HG03521 (cell line): ENCODE measurements at regions not wholly inside any gene's neighbourhood (a gene's known extent, or its start where the extent isn't known, plus 50 kb on each side); places are given as distances from the start of the nearest gene placed in this dataset.

ENCODE experiments used
- ATAC-seq: cut with Tn5 transposase; IDR thresholded peaks from one replicate; pipeline ENCODE4 v1.9.1; 2021; ENCODE audit warnings: mild to moderate bottlenecking, moderate library complexity; ENCODE audit not compliant: unreplicated experiment

GRCh38 chr6:164013480-164014208 is 599.1 kb downstream of the QKI start:
- no peak for ATAC-seq

DNA sequence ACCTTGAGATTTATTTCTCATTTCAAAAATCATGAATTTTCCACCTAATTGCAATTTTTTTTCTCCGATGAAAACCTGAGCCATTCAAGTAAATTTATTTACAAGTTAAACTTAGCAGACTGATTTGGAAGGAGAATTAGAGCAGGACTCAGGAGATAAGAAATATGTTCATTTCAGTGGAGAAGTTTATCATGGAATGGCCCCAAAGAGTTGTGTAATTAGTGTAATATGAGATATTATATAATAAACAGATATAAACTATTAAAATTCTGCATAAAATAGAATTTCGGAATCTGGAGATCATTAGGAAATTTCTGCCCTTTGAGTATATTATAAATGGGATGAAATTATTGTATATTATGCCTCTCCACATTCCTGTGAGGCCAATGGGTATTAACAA is 596.8 kb downstream of the QKI start:
- ATAC-seq = no peak

GRCh38 chr6:164010441-164011103 is 596.1 kb downstream of the QKI start:
- no peak for ATAC-seq

- no peak for ATAC-seq
Observed at GRCh38 chr6:164008902-164009301, 594.4 kb downstream of the QKI start.

- ATAC-seq = no peak
Observed at GRCh38 chr6:164007881-164008280, 593.4 kb downstream of the QKI start.

DNA sequence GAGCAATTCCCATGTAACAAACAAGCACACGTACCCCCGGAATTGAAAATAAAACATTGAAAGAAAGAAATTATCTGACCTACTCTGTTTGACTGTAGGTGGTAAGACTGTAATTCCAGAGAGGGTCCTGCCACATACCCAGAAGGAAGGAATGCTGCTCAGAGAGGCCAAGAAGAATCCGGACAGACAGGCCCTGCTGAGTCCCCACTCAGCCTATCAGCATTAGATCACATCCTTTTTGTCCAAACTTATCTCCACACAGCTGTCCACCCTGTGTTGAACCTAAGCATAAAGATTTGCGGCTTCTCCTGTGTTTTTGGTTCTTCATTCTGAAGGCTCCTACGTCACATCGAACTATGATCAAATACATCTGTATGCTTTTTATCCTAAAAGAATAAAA is 591.9 kb downstream of the QKI start:
- no peak for ATAC-seq

DNA sequence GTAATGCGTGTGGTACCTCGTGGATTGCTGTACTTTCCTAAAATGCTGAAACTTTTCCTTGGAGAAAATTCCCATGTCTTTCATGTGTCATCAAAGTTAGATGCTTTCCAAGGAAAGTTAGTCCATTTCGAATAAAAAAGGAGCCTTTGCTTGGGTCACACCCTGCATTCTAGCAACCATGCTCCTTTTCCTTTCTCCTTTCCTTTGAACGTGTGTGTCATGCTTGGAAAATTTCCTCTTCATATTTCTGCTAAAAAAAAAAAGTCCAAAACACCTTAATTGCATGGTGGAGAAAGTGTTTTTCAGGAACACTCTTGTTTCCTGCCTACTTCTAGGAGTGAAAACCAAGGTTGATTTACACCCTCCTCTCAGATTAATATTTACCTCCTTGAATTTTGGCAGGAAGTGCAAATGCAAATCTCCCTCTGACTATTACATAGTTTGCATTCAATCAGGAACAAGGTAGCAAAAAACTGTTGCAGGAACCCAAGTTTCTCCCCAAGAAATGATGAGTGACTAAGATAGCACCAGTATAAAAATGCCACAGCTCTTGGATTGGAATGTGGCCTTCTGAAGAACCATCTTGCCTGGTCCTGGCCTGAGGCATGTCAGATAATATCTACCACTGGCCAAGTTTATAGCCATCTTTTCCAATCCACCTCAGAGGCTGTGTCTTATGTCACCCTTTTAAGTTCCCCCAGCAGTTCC is 590.6 kb downstream of the QKI start:
- no peak for ATAC-seq

DNA sequence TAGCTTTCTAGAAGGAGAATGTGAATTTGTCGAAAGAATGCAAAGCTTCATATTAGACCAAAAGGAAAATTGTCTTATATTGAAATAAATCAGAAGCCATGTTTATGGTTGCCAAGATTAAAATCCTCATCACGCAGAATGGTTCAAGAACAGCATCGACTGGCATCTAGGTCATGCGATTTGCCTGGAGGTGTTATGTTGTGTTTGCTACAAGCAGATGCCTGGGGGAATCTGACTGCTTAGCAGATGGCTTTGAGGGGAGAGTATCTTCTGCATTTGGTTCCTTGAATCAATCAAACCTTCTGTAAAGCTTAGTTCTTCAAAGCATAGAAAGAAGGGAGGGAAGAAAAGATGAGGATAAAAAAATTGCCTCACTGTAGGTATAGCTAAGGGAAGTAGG is 585.8 kb downstream of the QKI start:
- no peak for ATAC-seq

DNA sequence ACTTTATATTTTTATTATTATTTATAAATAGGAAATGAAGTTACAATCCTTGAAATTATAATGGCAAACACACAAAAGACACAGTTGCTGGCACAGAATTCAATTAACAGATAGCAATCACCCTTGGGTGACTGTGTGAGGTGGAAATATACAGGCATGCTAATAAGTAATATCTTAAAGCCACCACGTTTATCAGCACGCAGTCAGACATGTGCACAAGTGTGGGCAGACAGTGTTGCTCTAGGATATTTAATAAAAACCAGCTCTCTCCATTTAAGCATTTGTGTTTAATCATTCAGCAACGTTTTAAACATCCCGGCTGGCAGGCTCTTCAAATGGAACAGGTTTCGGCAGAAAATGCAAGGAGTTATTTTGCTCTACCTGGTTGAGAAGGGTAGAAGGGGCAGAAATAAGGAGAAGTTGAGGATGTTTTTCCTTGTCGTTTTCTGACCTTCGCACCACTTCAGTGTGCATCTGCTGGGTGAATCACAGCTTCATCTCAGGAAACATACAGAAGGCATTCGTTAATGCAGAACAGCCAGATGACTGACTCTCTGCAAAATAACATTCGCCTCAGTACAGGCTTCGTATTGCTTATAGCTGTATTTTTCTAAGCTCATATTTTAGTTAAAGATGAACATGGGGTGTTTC is 585.1 kb downstream of the QKI start:
- no peak for ATAC-seq

GRCh38 chr6:163998496-163998895 is 584.0 kb downstream of the QKI start:
- no peak for ATAC-seq

DNA sequence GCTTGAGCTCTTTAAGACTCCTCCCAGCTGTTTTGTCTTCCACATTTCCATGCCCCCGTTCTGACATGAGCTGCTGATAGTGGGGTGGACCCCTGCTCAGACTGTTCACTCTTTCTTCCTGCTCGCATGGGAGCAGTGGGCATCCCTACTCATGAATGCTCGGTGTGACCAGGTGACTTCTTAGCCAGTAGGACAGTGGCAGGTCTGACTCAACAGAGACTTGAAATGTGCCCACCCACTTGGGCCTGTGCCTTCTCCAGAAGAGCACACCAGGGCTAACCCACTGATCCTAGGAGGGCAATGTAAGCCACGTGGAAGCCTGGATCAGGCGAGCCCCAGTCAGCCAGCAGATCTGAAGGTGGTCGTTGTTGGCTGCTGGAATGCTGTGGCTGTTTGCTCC is 582.0 kb downstream of the QKI start:
- no peak for ATAC-seq

DNA sequence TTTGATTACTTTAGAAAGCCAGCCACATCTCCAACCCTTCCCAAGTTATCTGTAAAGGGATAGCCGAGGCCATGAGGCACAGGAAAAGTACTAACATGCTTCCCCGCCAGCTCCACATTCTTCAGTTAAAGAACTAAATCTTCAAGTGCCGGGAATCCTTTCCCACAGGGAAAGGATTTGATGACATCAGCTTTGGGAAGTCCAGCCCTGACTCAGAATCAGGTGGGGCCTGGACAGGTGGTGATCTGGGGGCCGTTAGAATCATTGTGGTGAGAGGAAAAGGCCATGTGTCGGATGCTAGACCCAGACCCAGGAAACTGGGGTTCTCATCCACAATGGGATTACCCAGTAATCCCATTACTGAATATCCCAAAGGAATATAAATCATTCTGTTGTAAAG is 580.0 kb downstream of the QKI start:
- ATAC-seq = no peak

GRCh38 chr6:163992701-163993100 is 578.2 kb downstream of the QKI start:
- ATAC-seq = no peak

GRCh38 chr6:163992056-163992455 is 577.5 kb downstream of the QKI start:
- no peak for ATAC-seq

GRCh38 chr6:163991321-163991720 is 576.8 kb downstream of the QKI start:
- ATAC-seq = no peak

- ATAC-seq = no peak
Observed at GRCh38 chr6:163986313-163986712, 571.8 kb downstream of the QKI start.

- ATAC-seq = no peak
Observed at GRCh38 chr6:163985710-163986109, 571.2 kb downstream of the QKI start.

- ATAC-seq = no peak
Observed at GRCh38 chr6:163985040-163985439, 570.5 kb downstream of the QKI start.

DNA sequence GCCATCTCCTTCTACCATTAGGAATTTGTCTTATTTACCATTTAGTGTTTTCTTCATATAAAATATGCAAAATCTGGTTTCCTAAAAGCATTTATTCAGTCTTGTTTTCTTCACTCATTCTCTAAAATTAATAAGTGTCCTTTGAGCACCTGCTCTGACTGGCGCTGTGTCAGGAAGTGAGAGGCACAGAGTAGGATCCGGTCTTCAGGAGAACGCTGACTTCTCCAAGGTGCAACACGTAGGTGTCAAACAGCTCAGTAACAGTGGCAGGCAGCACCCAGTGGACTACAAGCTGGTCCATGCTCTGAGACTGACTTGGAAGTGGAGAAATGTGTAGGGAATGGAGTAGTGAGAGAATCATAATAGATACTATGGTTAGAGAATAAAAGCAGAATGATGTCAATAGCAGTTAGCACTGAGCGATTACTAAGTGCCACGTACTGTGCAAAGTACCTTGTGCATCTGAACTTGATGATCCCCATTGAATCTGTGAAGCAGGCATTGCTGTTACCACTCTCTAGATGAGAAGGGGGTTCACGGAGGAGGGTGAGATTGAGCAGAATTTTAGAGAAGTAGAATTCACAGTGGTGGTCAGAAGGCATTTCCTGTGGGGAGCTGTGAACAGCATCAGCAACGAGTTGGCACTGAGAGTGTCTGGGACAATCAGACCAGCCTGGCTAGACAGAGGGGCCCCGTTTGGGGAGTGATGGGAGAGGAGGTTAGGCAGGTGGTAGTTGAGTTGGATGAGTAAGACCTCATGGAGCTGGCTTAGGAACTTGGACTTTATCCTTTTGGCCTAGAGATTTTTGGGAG is 569.8 kb downstream of the QKI start:
- ATAC-seq = no peak

DNA sequence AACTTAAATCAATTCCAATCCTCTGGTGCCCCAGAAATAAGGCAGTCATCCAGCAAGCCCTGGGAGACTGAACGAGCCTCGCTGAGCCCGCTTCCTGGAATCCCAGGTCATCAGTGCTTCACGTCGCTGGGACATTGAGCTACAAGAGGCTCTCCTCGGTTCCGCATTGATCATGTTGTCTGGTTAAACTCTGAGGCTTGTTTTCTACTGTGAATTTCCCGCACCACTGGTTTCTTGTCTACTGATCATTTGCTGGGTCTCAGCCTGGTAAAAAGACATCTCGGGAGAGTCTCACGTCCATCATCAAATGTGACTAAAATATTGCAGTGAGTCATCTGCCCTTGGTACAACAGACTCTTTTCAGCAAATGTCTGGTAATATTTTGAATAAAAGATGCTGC is 569.2 kb downstream of the QKI start:
- no peak for ATAC-seq

- no peak for ATAC-seq
Observed at GRCh38 chr6:163974322-163974721, 559.8 kb downstream of the QKI start.
